ENCODE measurements at regions not wholly inside any gene's neighbourhood (a gene's known extent, or its start where the extent isn't known, plus 50 kb on each side); places are given as distances from the start of the nearest gene placed in this dataset.

DNA sequence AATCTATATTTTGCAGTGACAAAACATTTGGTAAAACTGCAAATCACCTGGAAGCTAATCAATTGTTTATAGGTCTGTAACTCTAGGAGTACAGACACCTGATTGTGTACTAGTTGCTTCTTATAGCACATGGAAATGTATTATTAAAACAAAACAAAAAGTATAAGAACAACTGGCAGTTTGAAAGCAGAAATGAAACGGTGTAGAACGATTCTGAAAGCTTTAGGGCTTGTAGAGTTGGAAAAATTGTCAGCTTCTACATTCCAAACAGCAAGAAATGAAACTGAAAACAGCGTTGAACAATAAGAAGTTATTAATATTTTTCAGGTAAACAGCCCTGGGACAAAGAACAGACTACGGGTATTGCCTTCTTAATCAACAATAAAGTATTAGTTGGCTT lies 273.3 kb downstream of the OLFM3 start:
- Histone ChIP-seq H3K4me1 (no peaks in the 10 kb centered on the region), H3K9me3 (no peaks in the 10 kb centered on the region), H3K27me3 (ENCODE audit: low read depth) (no peaks in the 10 kb centered on the region), H3K36me3 (no peaks in the 10 kb centered on the region), H3K4me3 (no peak overlapping the region), H3K27ac (no peak overlapping the region)
- ATAC-seq, result no peak
- intact Hi-C loops (cut with DNase I), result no loop called here
- no peak for DNase-seq
- TF ChIP-seq, protein P1, sequence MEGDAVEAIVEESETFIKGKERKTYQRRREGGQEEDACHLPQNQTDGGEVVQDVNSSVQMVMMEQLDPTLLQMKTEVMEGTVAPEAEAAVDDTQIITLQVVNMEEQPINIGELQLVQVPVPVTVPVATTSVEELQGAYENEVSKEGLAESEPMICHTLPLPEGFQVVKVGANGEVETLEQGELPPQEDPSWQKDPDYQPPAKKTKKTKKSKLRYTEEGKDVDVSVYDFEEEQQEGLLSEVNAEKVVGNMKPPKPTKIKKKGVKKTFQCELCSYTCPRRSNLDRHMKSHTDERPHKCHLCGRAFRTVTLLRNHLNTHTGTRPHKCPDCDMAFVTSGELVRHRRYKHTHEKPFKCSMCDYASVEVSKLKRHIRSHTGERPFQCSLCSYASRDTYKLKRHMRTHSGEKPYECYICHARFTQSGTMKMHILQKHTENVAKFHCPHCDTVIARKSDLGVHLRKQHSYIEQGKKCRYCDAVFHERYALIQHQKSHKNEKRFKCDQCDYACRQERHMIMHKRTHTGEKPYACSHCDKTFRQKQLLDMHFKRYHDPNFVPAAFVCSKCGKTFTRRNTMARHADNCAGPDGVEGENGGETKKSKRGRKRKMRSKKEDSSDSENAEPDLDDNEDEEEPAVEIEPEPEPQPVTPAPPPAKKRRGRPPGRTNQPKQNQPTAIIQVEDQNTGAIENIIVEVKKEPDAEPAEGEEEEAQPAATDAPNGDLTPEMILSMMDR (IDR thresholded peaks at IDR 0.05), result no peak

DNA sequence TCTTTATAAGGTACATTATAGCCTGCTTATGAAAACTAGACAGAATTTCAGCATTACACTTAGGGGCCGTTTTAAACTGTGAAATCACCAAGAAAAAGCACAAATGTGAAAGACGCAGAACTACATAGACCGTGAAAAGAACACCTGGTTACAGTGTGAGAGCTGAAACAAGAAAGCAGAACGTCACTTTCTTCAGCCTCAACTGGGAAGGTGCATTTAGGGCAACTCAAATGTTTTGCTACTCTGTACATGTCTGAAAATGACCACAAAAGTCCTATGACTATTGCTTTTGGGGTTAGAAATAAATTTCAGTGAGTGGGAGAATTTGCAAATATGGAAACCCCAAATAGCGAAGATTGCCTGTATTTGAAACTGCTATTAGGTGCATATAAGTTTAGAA lies 268.7 kb downstream of the OLFM3 start:
- Histone ChIP-seq H3K4me1 (no peaks in the 10 kb centered on the region), H3K27ac (no peak overlapping the region), H3K4me3 (no peak overlapping the region), H3K36me3 (no peaks in the 10 kb centered on the region), H3K9me3 (no peaks in the 10 kb centered on the region), H3K27me3 (ENCODE audit: low read depth) (no peaks in the 10 kb centered on the region)
- DNase-seq (no peak), ATAC-seq (no peak)
- TF ChIP-seq, protein P1 (IDR thresholded peaks at IDR 0.05), result no peak
- intact Hi-C loops (cut with DNase I), result no loop called here

DNA sequence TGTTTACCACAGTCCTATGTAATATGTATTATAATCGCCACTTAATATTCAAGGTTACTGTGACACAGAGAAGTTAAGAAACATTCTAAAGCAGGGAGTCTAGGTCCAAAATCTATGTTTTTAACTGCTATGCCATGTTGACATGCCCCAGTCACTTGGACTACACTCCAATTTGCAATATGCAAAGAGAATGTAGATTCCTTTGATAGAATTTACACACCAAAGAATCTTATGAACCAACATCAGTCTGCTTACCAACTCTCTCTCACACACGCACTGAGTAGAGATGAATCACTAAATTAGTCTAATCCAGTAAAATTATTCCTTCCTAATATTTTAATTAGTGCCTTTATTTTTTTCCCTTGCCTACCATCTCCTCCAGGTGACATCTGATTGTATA lies 266.2 kb downstream of the OLFM3 start:
- H3K36me3 ChIP-seq, result no peaks in the 10 kb centered on the region
- intact Hi-C loops (cut with DNase I), result no loop called here
- ATAC-seq, result no peak

DNA sequence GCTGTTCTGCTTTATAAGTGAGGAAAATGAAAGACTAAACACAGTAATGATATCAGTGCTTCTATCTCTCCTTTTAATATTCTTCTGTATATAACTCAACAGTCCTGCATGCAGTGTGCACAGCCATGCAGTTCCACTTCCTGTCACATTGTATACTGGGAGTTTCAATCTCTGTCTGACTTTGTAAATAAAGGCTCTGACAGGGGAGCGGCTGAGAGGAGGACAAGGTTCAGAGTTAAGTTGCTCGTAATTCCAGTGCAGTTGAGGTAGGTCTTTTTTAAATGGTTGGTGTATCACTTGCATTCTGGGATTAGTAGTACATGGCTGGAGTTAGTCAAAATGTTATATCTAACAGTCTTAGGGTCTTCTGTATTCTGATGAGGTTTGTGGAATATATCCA lies 264.5 kb downstream of the OLFM3 start:
- ATAC-seq (no peak), DNase-seq (no peak)
- Histone ChIP-seq H3K4me1 (no peaks in the 10 kb centered on the region), H3K27me3 (ENCODE audit: low read depth) (no peaks in the 10 kb centered on the region), H3K36me3 (no peaks in the 10 kb centered on the region), H3K9me3 (no peaks in the 10 kb centered on the region), H3K4me3 (no peak overlapping the region), H3K27ac (no peak overlapping the region)
- TF ChIP-seq, protein P1 (IDR thresholded peaks at IDR 0.05), result no peak
- intact Hi-C loops (cut with DNase I), result no loop called here

More for the DNA sequence above, 266.2 kb downstream of the OLFM3 start:
- no peak for DNase-seq
- TF ChIP-seq, protein P1 (IDR thresholded peaks at IDR 0.05), result no peak
- no peaks in the 10 kb centered on the region for H3K9me3 ChIP-seq
- no peak overlapping the region for H3K4me3 ChIP-seq
- H3K27me3 ChIP-seq (ENCODE audit: low read depth), result no peaks in the 10 kb centered on the region
- no peaks in the 10 kb centered on the region for H3K4me1 ChIP-seq
- H3K27ac ChIP-seq, result no peak overlapping the region

DNA sequence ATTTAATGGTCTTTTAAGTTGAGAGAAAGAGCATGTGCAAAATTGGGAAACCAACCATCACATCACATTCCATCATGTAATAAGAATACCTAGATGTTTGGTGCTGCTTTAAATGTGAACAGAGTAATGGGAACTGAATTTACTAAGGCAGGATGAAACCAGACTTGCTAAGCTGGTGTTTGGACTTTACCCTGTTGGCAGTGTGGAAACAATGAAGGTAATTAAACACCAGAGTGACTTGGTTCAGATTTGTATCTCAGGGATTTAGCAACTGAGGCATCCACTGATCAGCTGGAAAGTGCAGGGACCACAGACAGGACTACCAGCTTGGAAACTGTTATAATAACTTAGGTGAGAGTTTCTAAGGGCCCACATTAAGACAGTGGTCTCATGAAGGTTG lies 263.4 kb downstream of the OLFM3 start:
- TF ChIP-seq, protein P1 (IDR thresholded peaks at IDR 0.05), result no peak
- Histone ChIP-seq H3K4me3 (no peak overlapping the region), H3K36me3 (no peaks in the 10 kb centered on the region), H3K27me3 (ENCODE audit: low read depth) (no peaks in the 10 kb centered on the region), H3K9me3 (no peaks in the 10 kb centered on the region), H3K4me1 (no peaks in the 10 kb centered on the region), H3K27ac (no peak overlapping the region)
- ATAC-seq (no peak), DNase-seq (no peak)
- intact Hi-C loops (cut with DNase I), result no loop called here

DNA sequence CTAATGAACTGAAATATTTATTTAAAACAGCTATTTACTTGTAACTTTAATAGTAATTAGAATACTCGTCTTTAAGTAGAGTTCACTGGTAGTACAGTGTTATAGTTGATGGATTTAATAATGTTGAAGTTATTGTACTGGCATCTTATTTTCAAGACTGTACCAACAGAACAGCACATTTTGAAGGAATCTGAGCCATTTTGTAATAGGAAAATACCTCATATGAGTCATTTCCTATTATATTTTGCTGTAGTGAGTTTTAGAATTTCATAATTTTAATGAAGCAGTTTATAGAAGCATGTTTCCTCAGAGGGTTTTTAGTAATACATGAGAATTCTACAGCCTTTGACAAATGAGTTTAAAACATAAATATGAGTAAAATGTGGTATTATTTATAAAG lies 258.3 kb downstream of the OLFM3 start:
- no peaks in the 10 kb centered on the region for H3K9me3 ChIP-seq
- intact Hi-C loops (cut with DNase I), result no loop called here
- H3K27me3 ChIP-seq (ENCODE audit: low read depth), result no peaks in the 10 kb centered on the region
- DNase-seq (no peak), ATAC-seq (no peak)
- H3K4me1 ChIP-seq, result no peaks in the 10 kb centered on the region
- H3K36me3 ChIP-seq, result no peaks in the 10 kb centered on the region
- no peak overlapping the region for H3K4me3 ChIP-seq
- no peak overlapping the region for H3K27ac ChIP-seq
- TF ChIP-seq, protein P1 (IDR thresholded peaks at IDR 0.05), result no peak
